NOMO-1 treated with dmso at 0.1 percent for 144 hours (cell line): ENCODE measurements at regions not wholly inside any gene's neighbourhood (a gene's known extent, or its start where the extent isn't known, plus 50 kb on each side); places are given as distances from the start of the nearest gene placed in this dataset.
"Not testable (repeated sequence)": the region's sequence is repeated elsewhere in the genome, so short reads cannot be mapped to it uniquely, and the experiment has no call there.

Experiments
- DNase-seq: peaks from one replicate; lab custom pipeline; 2025; ENCODE audit not compliant: unreplicated experiment; lab: John Stamatoyannopoulos, UW

GRCh38 chr3:169029674-169030285, 633.7 kb downstream of the MECOM start:
- DNase-seq, result no peak

GRCh38 chr3:169028716-169029115, 634.8 kb downstream of the MECOM start:
- no peak for DNase-seq

DNA sequence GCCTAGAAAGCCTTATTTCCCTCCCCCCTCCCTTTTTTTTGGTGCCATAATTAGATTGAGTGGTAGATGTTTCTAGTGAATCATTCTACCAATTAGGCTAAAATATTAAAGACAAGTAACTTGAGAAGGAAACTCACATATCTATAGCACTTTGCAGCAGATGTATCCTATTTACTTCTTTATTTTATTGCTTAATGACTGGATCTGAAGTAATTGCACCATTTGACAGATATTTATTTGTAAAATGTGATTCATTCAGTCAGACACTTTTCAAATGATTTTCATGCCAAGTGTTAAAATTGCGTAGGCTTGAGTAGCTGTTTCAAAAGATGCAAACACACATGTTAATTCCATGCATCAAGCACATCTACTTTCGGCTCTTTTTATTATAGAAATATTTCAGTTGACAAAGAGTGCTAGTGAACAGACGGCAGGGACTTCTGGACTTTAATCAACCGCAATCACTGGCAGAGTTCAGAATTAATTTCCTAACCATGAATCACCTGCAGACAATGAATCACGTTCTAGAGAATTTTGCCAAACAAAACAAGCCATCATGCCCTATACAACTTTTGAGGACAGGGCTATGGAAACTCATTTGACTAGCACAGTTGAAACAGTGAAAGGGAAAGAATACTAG, 636.8 kb downstream of the MECOM start:
- no peak for DNase-seq

GRCh38 chr3:169022457-169022856, 641.1 kb downstream of the MECOM start:
- no peak for DNase-seq

DNA sequence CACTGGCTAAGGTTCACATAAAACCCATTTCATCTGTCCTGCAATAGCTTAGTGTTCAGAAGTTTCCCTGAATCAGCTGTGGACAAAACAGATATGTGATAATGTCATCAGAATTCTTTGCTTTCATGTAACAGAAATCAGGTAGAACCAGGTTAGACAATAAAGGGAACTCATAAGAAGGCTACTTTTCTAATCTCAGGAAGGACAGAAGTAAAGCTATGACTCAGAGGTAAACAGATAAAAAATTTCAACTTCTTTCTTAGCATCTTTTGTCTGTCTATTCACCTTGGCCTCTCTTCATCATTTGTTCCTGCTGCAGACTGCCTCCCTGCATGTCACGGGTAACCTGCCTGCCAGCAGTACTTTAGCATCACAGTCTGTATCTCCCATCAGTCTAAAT, 643.1 kb downstream of the MECOM start:
- DNase-seq, result no peak

- no peak for DNase-seq
Measured at GRCh38 chr3:169009453-169009852, 654.1 kb downstream of the MECOM start.

GRCh38 chr3:169008776-169009358, 654.6 kb downstream of the MECOM start:
- no peak for DNase-seq

GRCh38 chr3:169007145-169007544, 656.4 kb downstream of the MECOM start:
- DNase-seq, result no peak

DNA sequence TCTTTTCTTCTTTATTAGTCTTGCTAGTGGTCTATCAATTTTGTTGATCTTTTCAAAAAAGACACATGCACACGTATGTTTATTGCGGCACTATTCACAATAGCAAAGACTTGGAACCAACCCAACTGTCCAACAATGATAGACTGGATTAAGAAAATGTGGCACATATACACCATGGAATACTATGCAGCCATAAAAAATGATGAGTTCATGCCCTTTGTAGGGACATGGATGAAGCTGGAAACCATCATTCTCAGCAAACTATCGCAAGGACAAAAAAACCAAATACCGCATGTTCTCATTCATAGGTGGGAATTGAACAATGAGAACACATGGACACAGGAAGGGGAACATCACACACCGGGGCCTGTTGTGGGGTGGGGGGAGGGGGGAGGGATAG, 657.1 kb downstream of the MECOM start:
- DNase-seq, result not testable (repeated sequence)

- DNase-seq, result no peak
Measured at GRCh38 chr3:169002689-169003088, 660.8 kb downstream of the MECOM start.

GRCh38 chr3:168998792-168999191, 664.7 kb downstream of the MECOM start:
- no peak for DNase-seq

DNA sequence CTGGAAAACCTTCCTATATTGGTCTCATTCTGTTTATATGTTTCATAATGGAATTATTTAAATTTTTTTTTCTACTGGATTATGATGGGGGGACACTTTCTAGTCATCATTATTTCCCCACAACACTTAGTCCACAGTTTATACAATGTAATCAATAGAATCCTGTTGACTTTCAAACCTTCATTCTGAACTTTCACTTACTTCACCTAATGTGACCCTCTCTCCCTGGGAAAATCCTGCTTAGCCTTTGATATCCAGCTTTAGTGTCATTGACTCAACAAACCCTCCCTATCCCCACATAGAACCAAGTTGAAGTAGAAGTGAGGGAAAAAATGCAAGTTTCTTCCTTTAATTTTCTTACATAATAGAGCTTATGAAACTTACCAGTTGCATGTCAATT, 666.0 kb downstream of the MECOM start:
- no peak for DNase-seq

- no peak for DNase-seq
Measured at GRCh38 chr3:168996622-168997021, 666.9 kb downstream of the MECOM start.

DNA sequence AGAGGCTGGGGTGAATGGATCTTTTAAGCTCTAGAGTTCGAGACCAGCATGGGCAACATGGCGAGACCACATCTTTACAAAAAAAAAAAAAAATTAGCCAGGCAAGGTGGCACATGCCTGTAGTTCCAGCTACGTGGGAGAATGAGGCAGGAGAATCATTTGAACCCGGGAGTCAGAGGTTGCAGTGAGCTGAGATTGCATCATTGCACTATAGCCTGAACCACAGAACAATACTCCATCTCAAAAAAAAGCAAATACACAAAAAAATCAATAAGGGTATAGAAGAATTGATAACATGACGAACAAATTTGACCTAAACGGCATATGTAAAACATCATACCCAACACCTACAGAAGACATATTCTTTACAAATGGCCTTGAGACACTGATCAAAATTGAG, 668.4 kb downstream of the MECOM start:
- no peak for DNase-seq

DNA sequence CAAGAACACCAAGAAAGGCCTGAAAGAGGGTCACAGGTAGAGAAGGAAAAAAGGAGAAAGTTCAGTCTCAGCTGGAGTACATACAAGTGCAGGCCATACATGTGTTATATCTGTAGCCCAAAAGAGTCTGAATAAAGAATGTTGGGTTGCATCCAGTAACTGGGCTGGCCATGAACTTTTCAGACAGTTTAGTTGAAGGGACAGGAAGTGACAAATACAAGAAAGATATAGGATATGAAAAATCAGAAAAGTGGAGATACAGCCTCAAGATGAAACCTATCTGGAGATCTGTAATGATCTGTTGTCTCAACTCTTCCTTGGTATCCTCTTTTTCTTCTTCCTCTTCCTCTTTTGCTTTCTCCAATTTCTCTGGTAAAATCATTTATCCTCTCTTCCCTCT, 671.7 kb downstream of the MECOM start:
- no peak for DNase-seq

GRCh38 chr3:168990621-168991020, 672.9 kb downstream of the MECOM start:
- DNase-seq, result no peak

DNA sequence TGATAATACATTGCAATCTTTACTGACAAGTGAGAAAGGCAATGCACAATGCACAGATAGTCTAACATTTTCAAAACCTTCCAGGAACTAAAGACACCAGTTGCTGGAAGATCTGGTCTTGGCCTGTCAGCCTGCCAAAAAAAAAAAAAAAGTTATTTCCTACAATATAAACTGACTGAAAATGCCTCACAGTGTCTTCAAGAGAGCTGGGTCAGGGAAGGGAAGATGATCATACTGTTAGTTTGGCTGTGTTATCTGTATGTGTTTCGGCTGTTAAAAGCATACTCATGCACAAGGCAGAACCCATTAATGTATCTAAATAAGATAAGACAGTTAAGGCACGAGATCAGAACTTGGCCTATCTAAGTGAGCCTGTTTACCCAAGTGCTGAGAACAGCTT, 673.4 kb downstream of the MECOM start:
- DNase-seq, result no peak

- DNase-seq, result no peak
Measured at GRCh38 chr3:168989396-168989795, 674.1 kb downstream of the MECOM start.

GRCh38 chr3:168988853-168989252, 674.7 kb downstream of the MECOM start:
- DNase-seq, result no peak

DNA sequence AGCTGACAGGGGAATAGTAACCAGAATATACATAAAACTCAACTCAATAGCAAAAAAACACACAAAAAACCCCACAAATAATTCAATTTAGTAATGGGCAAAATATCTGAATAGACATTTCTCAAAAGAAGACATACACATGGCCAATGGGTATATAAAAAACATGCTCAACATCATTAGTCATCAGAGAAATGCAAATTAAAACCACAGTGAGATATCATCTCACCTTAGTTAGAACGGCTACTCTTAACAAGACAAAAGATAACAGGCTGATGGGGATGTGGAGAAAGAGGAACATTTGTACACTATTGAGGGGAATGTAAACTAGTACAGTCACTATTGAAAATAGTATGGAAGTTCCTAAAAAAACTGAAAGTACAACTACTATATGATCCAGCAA, 678.6 kb downstream of the MECOM start:
- DNase-seq, result no peak

DNA sequence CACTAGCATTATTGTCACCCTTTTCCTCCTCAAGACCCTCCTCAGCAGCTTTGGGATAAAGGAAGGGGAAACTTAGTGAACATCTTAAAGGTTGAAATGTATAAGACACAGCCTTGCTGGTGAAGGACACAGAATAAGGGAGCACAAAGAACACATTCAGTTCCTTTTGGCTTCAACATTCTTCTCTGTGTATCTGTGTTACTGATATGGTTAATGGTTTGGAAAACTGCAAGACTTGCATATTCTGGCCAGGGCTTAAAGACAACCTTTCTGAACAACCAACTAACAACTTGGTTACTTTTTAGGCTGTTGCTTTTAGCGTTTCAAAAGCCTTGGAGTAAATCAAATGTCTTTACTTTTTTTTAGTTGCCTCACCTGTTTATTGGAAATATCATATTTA, 680.5 kb downstream of the MECOM start:
- no peak for DNase-seq

- no peak for DNase-seq
Measured at GRCh38 chr3:168981396-168981795, 682.1 kb downstream of the MECOM start.
